Glutamatergic neuron (in vitro differentiated cells): ENCODE measurements at regions not wholly inside any gene's neighbourhood (a gene's known extent, or its start where the extent isn't known, plus 50 kb on each side); places are given as distances from the start of the nearest gene placed in this dataset.
"Not testable (repeated sequence)": the region's sequence is repeated elsewhere in the genome, so short reads cannot be mapped to it uniquely, and the experiment has no call there.

ENCODE experiments used
- DNase-seq: peaks from one replicate; pipeline ENCODE4 v3.0.0; 2022
- H3K27ac Mint-ChIP-seq: one replicate; pipeline ENCODE4 v1.8.0; 2020; ENCODE audit warnings: mild to moderate bottlenecking, mixed read lengths, inconsistent platforms; ENCODE audit not compliant: unreplicated experiment
- H3K27me3 Mint-ChIP-seq: one replicate; pipeline ENCODE4 v1.8.0; 2020; ENCODE audit warnings: mild to moderate bottlenecking, moderate library complexity, mixed read lengths, inconsistent platforms; ENCODE audit not compliant: unreplicated experiment
- H3K36me3 Mint-ChIP-seq: one replicate; pipeline ENCODE4 v1.8.0; 2020; ENCODE audit warnings: mild to moderate bottlenecking, mixed read lengths, inconsistent platforms; ENCODE audit not compliant: unreplicated experiment
- H3K4me1 Mint-ChIP-seq: one replicate; pipeline ENCODE4 v1.8.0; 2020; ENCODE audit warnings: mild to moderate bottlenecking, low read depth, mixed read lengths, inconsistent platforms; ENCODE audit not compliant: unreplicated experiment
- H3K4me3 Mint-ChIP-seq: one replicate; pipeline ENCODE4 v1.8.0; 2020; ENCODE audit warnings: mild to moderate bottlenecking, mixed read lengths, inconsistent platforms; ENCODE audit not compliant: unreplicated experiment
- H3K9me3 Mint-ChIP-seq: one replicate; pipeline ENCODE4 v1.8.0; 2020; ENCODE audit warnings: mild to moderate bottlenecking, moderate library complexity, mixed read lengths, inconsistent platforms; ENCODE audit not compliant: unreplicated experiment
- TF ChIP-seq, protein P1 (sequence below): fragments of 200-600 bp; sonication (generic); IDR thresholded peaks from one replicate; pipeline ENCODE4 v1.5.0; 2021; ENCODE audit not compliant: partially characterized antibody, unreplicated experiment

DNA sequence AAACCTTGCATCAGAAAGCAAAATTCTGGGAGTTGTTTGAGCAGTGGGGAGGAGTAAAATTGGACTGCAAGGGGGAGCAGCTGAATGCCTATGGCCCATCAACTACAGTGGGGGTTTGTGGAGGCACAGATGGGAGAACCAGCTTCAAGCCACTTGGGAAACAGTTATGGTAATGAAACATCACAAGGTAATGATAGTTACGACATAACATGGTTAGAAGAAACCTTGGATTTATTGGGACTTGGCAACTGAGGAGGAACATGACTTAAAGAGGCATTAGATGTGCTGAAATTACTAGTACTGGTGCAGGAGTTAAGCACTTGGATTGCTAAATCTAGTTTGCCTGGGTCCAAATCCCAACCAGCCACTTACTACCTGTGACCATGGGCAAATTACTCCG lies 868.4 kb downstream of the KCNMA1 start:
- TF ChIP-seq, protein P1, sequence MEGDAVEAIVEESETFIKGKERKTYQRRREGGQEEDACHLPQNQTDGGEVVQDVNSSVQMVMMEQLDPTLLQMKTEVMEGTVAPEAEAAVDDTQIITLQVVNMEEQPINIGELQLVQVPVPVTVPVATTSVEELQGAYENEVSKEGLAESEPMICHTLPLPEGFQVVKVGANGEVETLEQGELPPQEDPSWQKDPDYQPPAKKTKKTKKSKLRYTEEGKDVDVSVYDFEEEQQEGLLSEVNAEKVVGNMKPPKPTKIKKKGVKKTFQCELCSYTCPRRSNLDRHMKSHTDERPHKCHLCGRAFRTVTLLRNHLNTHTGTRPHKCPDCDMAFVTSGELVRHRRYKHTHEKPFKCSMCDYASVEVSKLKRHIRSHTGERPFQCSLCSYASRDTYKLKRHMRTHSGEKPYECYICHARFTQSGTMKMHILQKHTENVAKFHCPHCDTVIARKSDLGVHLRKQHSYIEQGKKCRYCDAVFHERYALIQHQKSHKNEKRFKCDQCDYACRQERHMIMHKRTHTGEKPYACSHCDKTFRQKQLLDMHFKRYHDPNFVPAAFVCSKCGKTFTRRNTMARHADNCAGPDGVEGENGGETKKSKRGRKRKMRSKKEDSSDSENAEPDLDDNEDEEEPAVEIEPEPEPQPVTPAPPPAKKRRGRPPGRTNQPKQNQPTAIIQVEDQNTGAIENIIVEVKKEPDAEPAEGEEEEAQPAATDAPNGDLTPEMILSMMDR = no peak

DNA sequence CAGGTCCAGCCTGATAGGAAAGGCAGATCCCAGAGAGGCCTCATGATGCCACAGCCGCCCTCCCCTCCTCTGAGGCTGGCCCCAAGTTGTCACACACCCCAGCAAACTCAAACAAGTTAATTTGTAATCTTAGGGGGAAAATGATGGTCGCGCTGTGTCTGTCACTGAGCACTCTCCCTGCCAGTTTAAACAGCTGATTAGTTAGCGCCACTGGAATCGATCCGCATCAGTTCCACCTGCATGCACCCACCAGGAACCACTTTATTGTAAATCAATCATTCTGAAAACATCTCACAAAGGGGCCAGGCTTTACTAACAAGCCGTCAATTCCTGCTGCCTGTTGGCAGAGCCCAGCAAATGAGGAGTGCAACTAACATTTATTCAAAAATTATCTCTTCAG lies 870.9 kb downstream of the KCNMA1 start:
- no peak for DNase-seq
- TF ChIP-seq, protein P1 = no peak
- Mint-ChIP-seq H3K27ac (no peak overlapping the region), H3K9me3 (no peaks in the 10 kb centered on the region), H3K27me3 (peaks cover 2% of the 10 kb centered on the region), H3K36me3 (no peaks in the 10 kb centered on the region), H3K4me3 (no peak overlapping the region), H3K4me1 (no peaks in the 10 kb centered on the region)

More for the DNA sequence above, 868.4 kb downstream of the KCNMA1 start:
- Mint-ChIP-seq H3K4me3 (no peak overlapping the region), H3K27ac (no peak overlapping the region), H3K9me3 (peaks cover 2% of the 10 kb centered on the region), H3K4me1 (no peaks in the 10 kb centered on the region), H3K27me3 (peaks cover 2% of the 10 kb centered on the region), H3K36me3 (no peaks in the 10 kb centered on the region)
- no peak for DNase-seq

DNA sequence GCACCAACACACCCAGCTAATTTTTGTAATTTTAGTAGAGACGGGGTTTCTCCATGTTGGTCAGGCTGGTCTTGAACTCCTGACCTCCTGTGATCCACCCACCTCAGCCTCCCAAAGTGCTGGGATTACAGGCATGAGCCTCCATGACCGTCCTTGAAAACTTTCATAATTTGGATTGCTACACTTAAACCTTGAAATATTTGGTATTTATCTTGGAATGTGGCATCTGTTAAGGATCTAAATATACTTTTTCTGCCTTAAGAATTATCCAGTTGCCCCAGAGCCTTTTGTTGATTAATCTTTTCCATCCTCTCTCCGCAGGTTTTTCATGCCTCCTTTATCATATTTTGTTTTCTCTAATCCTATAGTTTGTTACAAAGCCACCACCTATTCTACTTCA lies 872.7 kb downstream of the KCNMA1 start:
- not testable (repeated sequence) for H3K36me3 Mint-ChIP-seq, H3K9me3 Mint-ChIP-seq, H3K27ac Mint-ChIP-seq, H3K27me3 Mint-ChIP-seq, H3K4me1 Mint-ChIP-seq, DNase-seq, H3K4me3 Mint-ChIP-seq

DNA sequence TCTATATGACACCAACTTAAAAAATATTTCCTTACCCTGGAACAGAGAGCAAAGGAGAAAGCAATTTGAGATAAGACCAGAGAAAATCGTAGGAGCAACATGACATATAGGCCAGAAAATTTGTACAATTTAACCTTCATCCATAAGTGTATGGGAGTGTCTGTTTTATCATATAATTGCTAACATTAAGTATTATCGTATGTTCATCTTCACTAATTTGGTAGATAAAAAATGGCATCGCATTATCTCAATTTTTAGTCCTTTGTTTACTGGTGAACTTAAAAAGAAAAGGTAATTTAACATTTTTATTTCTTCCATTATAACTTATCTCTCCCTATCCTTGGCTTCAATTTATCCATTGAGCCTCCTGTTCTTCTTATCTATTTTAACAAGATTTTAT lies 873.4 kb downstream of the KCNMA1 start:
- no peak for DNase-seq
- Mint-ChIP-seq H3K4me1 (no peaks in the 10 kb centered on the region), H3K27me3 (peaks cover 2% of the 10 kb centered on the region), H3K36me3 (no peaks in the 10 kb centered on the region), H3K9me3 (peaks cover 4% of the 10 kb centered on the region), H3K4me3 (no peak overlapping the region), H3K27ac (no peak overlapping the region)
- TF ChIP-seq, protein P1 = no peak

DNA sequence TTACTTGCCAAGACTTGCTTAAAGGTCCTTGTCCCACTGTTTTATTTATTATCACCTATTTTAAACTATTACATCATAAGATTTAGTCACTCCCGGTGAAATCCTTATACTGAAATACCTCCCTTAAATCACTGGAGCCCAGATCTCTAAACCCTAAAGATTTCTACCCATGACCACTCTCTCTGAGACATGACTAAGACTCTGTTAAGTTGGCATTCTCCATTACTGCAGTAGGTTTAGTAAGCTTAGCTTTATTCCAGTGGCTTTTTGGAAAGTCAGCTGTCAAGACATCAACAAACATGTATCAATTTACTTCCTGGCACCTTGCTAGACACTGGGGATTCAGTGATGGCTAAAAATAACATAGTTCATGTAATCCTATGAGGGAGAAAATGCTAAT lies 874.2 kb downstream of the KCNMA1 start:
- H3K9me3 Mint-ChIP-seq = peaks cover 4% of the 10 kb centered on the region
- TF ChIP-seq, protein P1 = no peak
- no peak for DNase-seq
- H3K36me3 Mint-ChIP-seq = no peaks in the 10 kb centered on the region
- H3K4me3 Mint-ChIP-seq = no peak overlapping the region
- H3K27ac Mint-ChIP-seq = no peak overlapping the region
- H3K27me3 Mint-ChIP-seq = peaks cover 2% of the 10 kb centered on the region
- H3K4me1 Mint-ChIP-seq = no peaks in the 10 kb centered on the region

DNA sequence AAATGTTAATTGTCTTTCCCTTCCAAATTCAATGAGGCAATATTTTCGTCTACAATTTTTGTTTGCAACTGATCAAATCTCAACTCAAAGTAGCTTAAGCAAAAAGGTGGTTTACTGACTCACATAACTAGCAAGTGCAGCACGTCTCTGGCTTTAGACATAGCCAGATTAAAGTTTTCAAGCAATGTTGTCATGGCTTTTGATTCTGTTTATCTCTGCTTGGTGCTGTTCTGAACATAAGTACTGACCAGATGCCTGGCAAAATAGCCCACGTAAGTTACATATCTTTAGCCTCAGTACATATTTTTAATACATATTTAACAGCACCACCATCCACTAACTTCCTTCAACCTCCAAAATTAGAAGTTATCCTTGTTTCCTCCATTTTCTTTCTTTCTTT lies 877.9 kb downstream of the KCNMA1 start:
- Mint-ChIP-seq H3K27ac (no peak overlapping the region), H3K9me3 (peaks cover 4% of the 10 kb centered on the region), H3K36me3 (no peaks in the 10 kb centered on the region), H3K27me3 (no peaks in the 10 kb centered on the region), H3K4me1 (no peaks in the 10 kb centered on the region), H3K4me3 (no peak overlapping the region)
- TF ChIP-seq, protein P1 = no peak
- DNase-seq = no peak
